Activated CD8-positive, alpha-beta T cell treated with anti-CD3 and anti-CD28 coated beads for 36 hours (primary cell): ENCODE measurements at regions not wholly inside any gene's neighbourhood (a gene's known extent, or its start where the extent isn't known, plus 50 kb on each side); places are given as distances from the start of the nearest gene placed in this dataset.
"Not testable (repeated sequence)": the region's sequence is repeated elsewhere in the genome, so short reads cannot be mapped to it uniquely, and the experiment has no call there.

Experiments used
- ATAC-seq: fragments of 200-7000 bp; cut with Tn5 transposase; one replicate; pipeline ENCODE4 v1.10.0; 2021; ENCODE audit warnings: mild to moderate bottlenecking, moderate library complexity
- CTCF ChIA-PET: fragments of 350-600 bp; sonication (Branson Sonifier 250); formaldehyde crosslinking; loops from one replicate; lab custom pipeline; 2021; ENCODE audit warnings: antibody characterized with exemption; lab: Charles Lee
- POLR2A ChIA-PET: fragments of 350-600 bp; sonication (Branson Sonifier 250); formaldehyde crosslinking; loops from one replicate; lab custom pipeline; 2021; ENCODE audit warnings: antibody characterized with exemption; lab: Charles Lee
- DNase-seq: peaks from one replicate; pipeline ENCODE4 v3.0.0-alpha.2; 2020
- H3K27ac Mint-ChIP-seq: one replicate; pipeline ENCODE4 v1.8.0; 2021; ENCODE audit warnings: mild to moderate bottlenecking, mixed read lengths
- H3K27me3 Mint-ChIP-seq: one replicate; pipeline ENCODE4 v1.8.0; 2021; ENCODE audit warnings: mixed read lengths
- H3K36me3 Mint-ChIP-seq: one replicate; pipeline ENCODE4 v1.8.0; 2021; ENCODE audit warnings: low read depth, mixed read lengths
- H3K4me1 Mint-ChIP-seq: one replicate; pipeline ENCODE4 v1.8.0; 2021; ENCODE audit warnings: low read depth, mixed read lengths
- H3K4me3 Mint-ChIP-seq: one replicate; pipeline ENCODE4 v1.8.0; 2021; ENCODE audit warnings: mild to moderate bottlenecking, moderate library complexity, mixed read lengths
- H3K9me3 Mint-ChIP-seq: one replicate; pipeline ENCODE4 v1.8.0; 2021; ENCODE audit warnings: mixed read lengths
- CTCF ChIP-seq: fragments of 200-600 bp; IDR thresholded peaks from one replicate; pipeline ENCODE4 v1.8.0; 2022; ENCODE audit warnings: antibody characterized with exemption, mild to moderate bottlenecking
- intact Hi-C: fragments of 100-400 bp; cut with micrococcal nuclease; formaldehyde crosslinking; loops from one replicate; pipeline ENCODE4 v1.10.0; 2022

GRCh38 chr15:20386198-20386597 is 155.4 kb downstream of the GOLGA6L6 start:
- POLR2A ChIA-PET = no interaction called here
- no peaks in the 10 kb centered on the region for H3K27me3 Mint-ChIP-seq
- DNase-seq (no peak), ATAC-seq (no peak)
- no peaks in the 10 kb centered on the region for H3K9me3 Mint-ChIP-seq
- intact Hi-C loops = loop anchor here (2.0 kb wide), 1 partner anchor 15 kb away; no protein-coding TSS in a partner anchor
- H3K4me3 Mint-ChIP-seq = no peak overlapping the region
- no peaks in the 10 kb centered on the region for H3K4me1 Mint-ChIP-seq
- TF ChIP-seq CTCF = no peak
- CTCF ChIA-PET = interaction anchor here (1.1 kb wide), 1 partner anchor 10 kb away, joined by 3 read pairs; no protein-coding TSS in a partner anchor
- H3K36me3 Mint-ChIP-seq = no peaks in the 10 kb centered on the region
- H3K27ac Mint-ChIP-seq = no peak overlapping the region

- ATAC-seq, CTCF ChIA-PET, H3K27ac Mint-ChIP-seq, H3K4me3 Mint-ChIP-seq, intact Hi-C loops, H3K9me3 Mint-ChIP-seq, H3K4me1 Mint-ChIP-seq, DNase-seq, H3K36me3 Mint-ChIP-seq, POLR2A ChIA-PET, H3K27me3 Mint-ChIP-seq: not testable (repeated sequence)
Observed at GRCh38 chr15:20380199-20380598, 161.4 kb downstream of the GOLGA6L6 start.

- no peak for TF ChIP-seq CTCF
- Mint-ChIP-seq H3K36me3 (no peaks in the 10 kb centered on the region), H3K27ac (no peak overlapping the region), H3K27me3 (no peaks in the 10 kb centered on the region), H3K4me1 (no peaks in the 10 kb centered on the region), H3K4me3 (no peak overlapping the region), H3K9me3 (no peaks in the 10 kb centered on the region)
- DNase-seq = no peak
- intact Hi-C loops = no loop called here
- ChIA-PET POLR2A (no interaction called here), CTCF (no interaction called here)
- ATAC-seq = no peak
Observed at GRCh38 chr15:20376872-20377271, 164.7 kb downstream of the GOLGA6L6 start.

GRCh38 chr15:20372416-20372815 is 169.2 kb downstream of the GOLGA6L6 start:
- H3K4me1 Mint-ChIP-seq, H3K27me3 Mint-ChIP-seq, POLR2A ChIA-PET, H3K9me3 Mint-ChIP-seq, ATAC-seq, H3K36me3 Mint-ChIP-seq, H3K27ac Mint-ChIP-seq, DNase-seq, H3K4me3 Mint-ChIP-seq, intact Hi-C loops: not testable (repeated sequence)
- CTCF ChIA-PET = interaction anchor here (1.0 kb wide), 1 partner anchor 1853 kb away, joined by 3 read pairs; no protein-coding TSS in a partner anchor

GRCh38 chr15:20369500-20369899 is 172.1 kb downstream of the GOLGA6L6 start:
- Mint-ChIP-seq H3K27ac (no peak overlapping the region), H3K27me3 (no peaks in the 10 kb centered on the region), H3K4me1 (no peaks in the 10 kb centered on the region), H3K4me3 (no peak overlapping the region), H3K9me3 (no peaks in the 10 kb centered on the region), H3K36me3 (no peaks in the 10 kb centered on the region)
- ATAC-seq (no peak), DNase-seq (no peak)
- CTCF ChIA-PET = no interaction called here
- no peak for TF ChIP-seq CTCF
- intact Hi-C loops = no loop called here
- POLR2A ChIA-PET = no interaction called here

- ChIA-PET POLR2A (no interaction called here), CTCF (no interaction called here)
- H3K27ac Mint-ChIP-seq = no peak overlapping the region
- no peak for TF ChIP-seq CTCF
- H3K4me1 Mint-ChIP-seq = no peaks in the 10 kb centered on the region
- H3K36me3 Mint-ChIP-seq = no peaks in the 10 kb centered on the region
- intact Hi-C loops = no loop called here
- no peak for ATAC-seq
- H3K4me3 Mint-ChIP-seq = no peak overlapping the region
- DNase-seq = no peak
- H3K9me3 Mint-ChIP-seq = no peaks in the 10 kb centered on the region
- no peaks in the 10 kb centered on the region for H3K27me3 Mint-ChIP-seq
Observed at GRCh38 chr15:20368974-20369373, 172.6 kb downstream of the GOLGA6L6 start.
